ENCODE measurements at regions not wholly inside any gene's neighbourhood (a gene's known extent, or its start where the extent isn't known, plus 50 kb on each side); places are given as distances from the start of the nearest gene placed in this dataset.

DNA sequence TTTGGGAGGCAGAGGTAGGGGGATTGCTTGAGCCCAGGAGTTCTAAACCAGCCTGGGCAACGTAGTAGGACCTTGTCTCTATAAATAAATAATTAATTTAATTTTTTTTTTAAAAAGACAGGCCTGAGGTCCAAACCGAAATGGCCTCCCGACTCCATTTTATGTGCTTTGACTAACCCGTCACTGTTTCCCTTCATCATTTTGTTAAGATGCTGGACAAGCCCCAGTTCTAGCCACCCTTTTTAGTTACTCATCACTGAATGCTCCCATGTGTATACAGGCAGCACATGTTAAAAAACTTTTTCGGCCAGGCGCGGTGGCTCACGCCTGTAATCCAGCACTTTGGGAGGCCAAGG lies 83.6 kb upstream of the RESF1 start:
- TF ChIP-seq CTCF (IDR thresholded peaks at IDR 0.05) (no peak), ZFX (IDR thresholded peaks at IDR 0.05; ENCODE audit: borderline replicate concordance) (no peak)
